ENCODE measurements at regions not wholly inside any gene's neighbourhood (a gene's known extent, or its start where the extent isn't known, plus 50 kb on each side); places are given as distances from the start of the nearest gene placed in this dataset.

- no peak overlapping the region for H3K4me3 ChIP-seq (ENCODE audit: extremely low read depth in 1 of 4, insufficient read depth in 2 of 4, low read depth in 3 of 4, low read length in 4 of 4)
- no peaks in the 10 kb centered on the region for H3K23me2 ChIP-seq (ENCODE audit: low read depth, low read length)
- no peak overlapping the region for H2BK5ac ChIP-seq (ENCODE audit: low read depth, low read length)
- H3K4me1 ChIP-seq (replicated peaks in 1 of 4; ENCODE audit: control insufficient read depth in 3 of 4, insufficient read depth in 4 of 4, low read length in 3 of 4), result peaks cover 3 to 22% (median 14%) of the 10 kb centered on the region in 4 experiments
- H3K9ac ChIP-seq (replicated peaks in 1 of 4; ENCODE audit: extremely low read depth in 1 of 4, low read depth in 3 of 4, low read length in 3 of 4), result no peak overlapping the region
- no peak overlapping the region for H3K14ac ChIP-seq (ENCODE audit: insufficient read length)
- no peak overlapping the region for H2BK20ac ChIP-seq (ENCODE audit: low read length)
- no peak overlapping the region for H2BK12ac ChIP-seq (ENCODE audit: low read depth, low read length)
- no peak overlapping the region for H3K4ac ChIP-seq (replicated peaks; ENCODE audit: insufficient read length, low read depth, low read length)
- H2AFZ ChIP-seq (ENCODE audit: low read length), result no peak overlapping the region
- ChIA-PET POLR2A (ENCODE audit: partially characterized antibody) (interaction anchor here (0.9 to 1.1 kb wide), 2 partner anchors 11 to 79 kb away, joined by 3 read pairs; no protein-coding TSS in a partner anchor), CTCF (ENCODE audit: partially characterized antibody) (interaction anchor here (1.2 to 2.1 kb wide), 2 partner anchors 11 to 13 kb away, joined by 4 to 6 read pairs; no protein-coding TSS in a partner anchor)
- H3K4me2 ChIP-seq (ENCODE audit: insufficient read depth in 1 of 2, low read depth in 2 of 2, low read length in 2 of 2), result no peak overlapping the region
- DNase-seq (ENCODE audit: low read depth in 1 of 2, low spot score in 2 of 2), result no peak
- no peak overlapping the region for H3K56ac ChIP-seq (replicated peaks; ENCODE audit: insufficient read length, low read depth, low read length)
- no peak overlapping the region for H2AK5ac ChIP-seq (ENCODE audit: low read depth, low read length)
- H2BK15ac ChIP-seq (ENCODE audit: low read length), result no peak overlapping the region
- FAIRE-seq, result peak; percentile 81
- H3K36me3 ChIP-seq (ENCODE audit: control insufficient read depth in 2 of 4, insufficient read depth in 4 of 4, low read length in 3 of 4), result no peaks in the 10 kb centered on the region
- H3K18ac ChIP-seq (ENCODE audit: extremely low read depth, low read length), result no peak overlapping the region
- no peak overlapping the region for H3K27ac ChIP-seq (ENCODE audit: low read depth, low read length)
- WGBS, 2 experiments (ENCODE audit: extremely low coverage in 1 of 2, insufficient coverage in 1 of 2, insufficient read length in 1 of 2, insufficient replicate concordance in 2 of 2, low coverage in 1 of 2, low lambda C conversion rate in 2 of 2, missing lambda C conversion rate in 1 of 2), result 31% methylated on average over 1 of the region's 1 CpG; no CpG with 5 or more reads in 1 of the 2 experiments
- H4K5ac ChIP-seq (ENCODE audit: insufficient read length, low read depth, low read length), result no peak overlapping the region
- no peak overlapping the region for H3K23ac ChIP-seq (ENCODE audit: insufficient read length)
- no peaks in the 10 kb centered on the region for H3K79me2 ChIP-seq (ENCODE audit: control insufficient read depth in 1 of 2, insufficient read depth in 2 of 2, low read length in 2 of 2)
- no peaks in the 10 kb centered on the region for H3K27me3 ChIP-seq (replicated peaks in 1 of 4; ENCODE audit: control insufficient read depth in 3 of 4, extremely low read depth in 1 of 4, insufficient read depth in 3 of 4, low read length in 3 of 4)
- H3K9me3 ChIP-seq (ENCODE audit: insufficient read depth in 2 of 2, low read depth in 1 of 2, low read length in 1 of 2), result no peaks in the 10 kb centered on the region
- no peak overlapping the region for H2BK120ac ChIP-seq (replicated peaks; ENCODE audit: low read depth, low read length)
- no peaks in the 10 kb centered on the region for H4K20me1 ChIP-seq (replicated peaks in 1 of 2; ENCODE audit: control insufficient read depth in 1 of 2, insufficient read depth in 2 of 2, low read length in 2 of 2)
- no peaks in the 10 kb centered on the region for H3K79me1 ChIP-seq (ENCODE audit: low read depth, low read length)
- no peak overlapping the region for H4K8ac ChIP-seq (ENCODE audit: extremely low read depth, insufficient read depth, low read length)
- H4K91ac ChIP-seq (replicated peaks; ENCODE audit: insufficient read length, low read length), result no peak overlapping the region
- TF ChIP-seq NANOG (IDR thresholded peaks at IDR 0.05; ENCODE audit: insufficient read depth, low read depth, low read length, poor library complexity, severe bottlenecking), result no peak
- TF ChIP-seq MAFK (IDR thresholded peaks at IDR 0.05; ENCODE audit: low read depth, low read length), result no peak
- TF ChIP-seq MAX (IDR thresholded peaks at IDR 0.05), result no peak
Measured at GRCh38 chr9:71368157-71368556, 246.7 kb upstream of the TRPM3 start.
